GM12872 (cell line): ENCODE measurements at regions not wholly inside any gene's neighbourhood (a gene's known extent, or its start where the extent isn't known, plus 50 kb on each side); places are given as distances from the start of the nearest gene placed in this dataset.

Experiments used
- CTCF ChIP-seq: IDR thresholded peaks from 3 replicates; pipeline ENCODE4 v1.5.1; 2011; ENCODE audit warnings: low read depth, mild to moderate bottlenecking, low read length, moderate library complexity; ENCODE audit not compliant: insufficient read depth

GRCh38 chr16:51312363-51313150 lies 161.5 kb upstream of the SALL1 start:
- TF ChIP-seq CTCF, result no peak

GRCh38 chr16:51310159-51310558 lies 159.1 kb upstream of the SALL1 start:
- TF ChIP-seq CTCF, result no peak

- no peak for TF ChIP-seq CTCF
Observed at GRCh38 chr16:51306886-51307595, 156.0 kb upstream of the SALL1 start.

- no peak for TF ChIP-seq CTCF
Observed at GRCh38 chr16:51306116-51306515, 155.0 kb upstream of the SALL1 start.

GRCh38 chr16:51305337-51305736 lies 154.3 kb upstream of the SALL1 start:
- no peak for TF ChIP-seq CTCF

GRCh38 chr16:51302042-51302441 lies 151.0 kb upstream of the SALL1 start:
- no peak for TF ChIP-seq CTCF

- TF ChIP-seq CTCF, result no peak
Observed at GRCh38 chr16:51298800-51299199, 147.7 kb upstream of the SALL1 start.
